ENCODE measurements at regions not wholly inside any gene's neighbourhood (a gene's known extent, or its start where the extent isn't known, plus 50 kb on each side); places are given as distances from the start of the nearest gene placed in this dataset.
"Not testable (repeated sequence)": the region's sequence is repeated elsewhere in the genome, so short reads cannot be mapped to it uniquely, and the experiment has no call there.

DNA sequence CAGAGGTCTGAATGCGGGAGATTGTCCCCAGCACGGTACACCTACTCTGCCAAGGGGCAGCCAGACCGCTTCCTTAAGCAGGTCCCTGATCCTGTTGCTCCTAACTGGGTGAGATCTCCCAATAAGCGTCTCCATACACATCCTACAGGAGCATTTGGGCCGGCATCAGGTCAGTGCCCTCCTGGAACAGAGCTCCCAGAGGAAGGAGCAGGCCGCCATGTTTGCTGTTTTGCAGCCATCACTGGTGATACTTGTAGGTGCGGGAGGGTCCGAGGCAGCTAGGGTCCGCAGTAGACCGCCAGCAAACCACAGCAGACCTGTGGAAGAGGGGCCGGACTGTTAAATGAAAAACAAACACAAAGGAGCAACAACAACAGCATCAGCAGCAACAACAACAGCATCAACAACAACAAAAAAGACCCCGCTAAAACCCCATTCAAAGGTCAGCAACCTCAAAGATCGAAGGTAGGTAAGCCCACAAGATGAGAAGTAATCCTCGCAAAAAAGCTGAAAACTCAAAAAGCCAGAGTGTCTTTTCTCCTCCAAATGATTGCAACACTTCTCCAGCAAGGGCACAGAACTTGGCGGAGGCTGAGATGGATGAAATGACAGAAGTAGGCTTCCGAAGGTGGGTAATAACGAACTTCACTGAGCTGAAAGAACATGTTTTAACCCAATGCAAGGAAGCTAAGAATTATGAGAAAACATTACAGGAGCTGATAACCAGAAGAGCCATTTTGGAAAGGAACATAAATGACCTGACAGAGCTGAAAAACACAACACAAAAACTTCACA lies 79.0 kb upstream of the CDH7 start:
- in situ Hi-C loops (cut with HindIII; ENCODE audit: low sequenced_read_pairs): no loop called here

DNA sequence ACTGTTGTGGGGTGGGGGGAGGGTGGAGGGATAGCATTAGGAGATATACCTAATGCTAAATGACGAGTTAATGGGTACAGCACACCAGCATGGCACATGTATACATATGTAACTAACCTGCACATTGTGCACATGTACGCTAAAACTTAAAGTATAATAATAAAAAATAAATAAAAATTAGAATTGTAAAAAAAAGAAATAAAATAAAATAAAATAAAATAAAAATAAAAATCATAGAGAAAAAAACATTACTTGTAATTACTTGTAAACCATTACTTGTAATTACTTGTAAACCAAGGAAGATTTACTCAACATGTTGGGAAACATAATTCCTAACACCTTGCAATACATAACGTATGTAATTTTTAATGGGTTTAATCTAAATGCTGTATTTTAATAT lies 80.7 kb upstream of the CDH7 start:
- in situ Hi-C loops (cut with HindIII; ENCODE audit: low sequenced_read_pairs): not testable (repeated sequence)

DNA sequence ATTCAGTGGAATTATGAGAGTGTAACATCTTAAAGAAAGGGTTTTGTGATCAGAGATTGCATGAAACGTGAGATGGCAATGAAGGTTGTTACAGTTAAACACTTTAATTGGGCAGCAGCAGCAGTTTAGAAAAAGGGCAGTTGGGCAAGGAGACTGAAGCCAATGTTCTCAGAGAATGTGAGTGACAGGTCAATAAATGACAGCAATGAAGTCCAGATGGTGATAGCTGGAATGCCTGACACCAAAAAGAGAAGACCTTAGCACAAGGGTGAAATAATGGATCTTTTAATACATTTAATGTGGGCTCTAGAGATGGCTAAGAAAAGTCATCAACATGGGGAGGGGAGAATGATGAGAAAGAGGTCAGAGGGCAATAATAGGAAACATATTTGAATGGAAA lies 89.4 kb upstream of the CDH7 start:
- in situ Hi-C loops (cut with HindIII; ENCODE audit: low sequenced_read_pairs): no loop called here

DNA sequence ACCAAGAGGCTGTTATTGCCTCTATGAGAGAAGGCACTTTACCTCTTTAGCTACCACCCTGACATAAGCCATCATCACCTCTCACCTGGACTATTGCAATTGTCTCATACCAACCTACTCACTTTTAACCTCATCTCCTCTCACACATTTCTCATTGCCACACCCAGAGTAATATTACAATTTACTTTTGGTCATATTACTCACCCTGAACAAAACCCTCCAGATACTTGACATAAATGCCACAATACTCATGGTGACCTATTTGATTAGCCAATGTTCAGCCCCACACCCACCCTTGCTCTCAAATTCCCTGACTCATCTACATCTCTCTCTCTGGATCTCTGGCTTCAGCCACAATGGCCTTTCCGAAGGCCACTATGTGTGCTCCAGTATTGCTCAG lies 90.9 kb upstream of the CDH7 start:
- in situ Hi-C loops (cut with HindIII; ENCODE audit: low sequenced_read_pairs): no loop called here

DNA sequence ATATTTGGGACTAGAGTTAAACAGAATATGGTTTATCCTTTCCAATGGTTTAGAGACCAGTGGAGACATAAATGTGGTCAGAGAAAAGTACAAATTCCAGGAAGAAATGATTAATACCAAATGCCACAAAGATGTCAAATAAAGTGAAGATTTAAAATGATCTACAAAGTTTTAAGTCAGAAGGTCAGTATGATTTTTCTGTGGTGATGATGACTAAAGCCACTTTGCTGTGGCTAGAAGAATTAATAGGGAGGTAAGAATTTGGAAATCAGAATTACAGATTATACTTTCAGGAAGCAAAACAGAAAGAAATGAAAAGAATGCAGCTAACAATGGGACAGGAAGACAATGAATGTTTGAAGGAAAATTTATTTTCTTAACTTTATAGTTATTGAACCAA lies 91.5 kb upstream of the CDH7 start:
- in situ Hi-C loops (cut with HindIII; ENCODE audit: low sequenced_read_pairs): no loop called here

DNA sequence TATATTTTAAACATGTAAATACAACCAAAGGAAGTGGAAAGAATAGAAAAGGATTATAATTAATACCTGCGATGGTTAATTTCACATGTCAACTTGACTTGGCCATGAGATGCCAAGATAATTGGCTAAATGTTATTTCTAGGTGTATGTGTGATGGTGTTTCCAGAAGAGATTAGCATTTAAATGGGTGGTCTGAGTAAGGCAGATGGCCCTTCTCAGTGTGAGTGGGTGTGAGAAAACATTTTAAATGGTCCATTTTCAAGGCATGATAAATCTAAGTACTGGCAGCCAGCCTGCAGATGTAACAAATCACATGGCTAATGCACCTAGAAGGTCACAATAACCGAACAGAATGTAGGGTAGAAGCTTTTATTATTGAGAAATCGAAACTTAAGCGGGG lies 99.6 kb upstream of the CDH7 start:
- in situ Hi-C loops (cut with HindIII; ENCODE audit: low sequenced_read_pairs): no loop called here

DNA sequence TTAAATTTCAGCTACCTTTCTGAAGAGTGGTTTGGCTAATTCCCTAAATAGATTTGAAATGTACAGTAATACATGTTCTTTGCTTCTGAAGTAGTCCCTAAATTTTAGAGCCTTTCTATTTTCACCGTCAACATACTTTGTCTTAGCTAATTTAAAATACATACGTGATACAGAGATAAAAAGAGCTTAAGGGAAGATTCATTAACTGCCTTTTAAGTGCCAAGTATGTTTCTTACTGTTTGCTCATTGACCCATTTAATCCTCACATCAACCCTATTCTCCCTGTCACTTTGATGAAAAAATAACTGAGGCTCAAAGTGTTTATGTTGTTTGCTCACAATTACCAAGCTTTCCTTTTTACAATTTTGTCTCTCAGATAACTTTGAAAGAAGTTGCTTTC lies 118.6 kb upstream of the CDH7 start:
- in situ Hi-C loops (cut with HindIII; ENCODE audit: low sequenced_read_pairs): no loop called here

DNA sequence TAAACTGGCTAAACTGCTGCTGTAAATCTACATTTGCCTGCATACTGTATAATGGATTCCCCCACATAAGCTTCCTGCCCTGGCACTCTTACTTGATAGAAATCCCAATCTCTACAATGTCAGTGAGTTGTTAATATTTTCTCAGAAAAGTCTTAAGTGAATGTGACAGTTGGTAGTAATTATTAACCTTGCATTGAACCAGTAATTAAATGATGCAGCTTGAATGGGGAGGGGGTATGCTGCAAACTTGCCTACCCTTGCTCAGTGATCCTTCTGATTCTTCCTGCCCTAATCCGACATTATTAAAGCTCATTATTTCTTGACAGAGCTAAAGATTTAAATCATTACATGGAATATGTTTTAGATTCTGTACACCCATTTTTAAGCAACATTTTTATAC lies 119.0 kb upstream of the CDH7 start:
- in situ Hi-C loops (cut with HindIII; ENCODE audit: low sequenced_read_pairs): no loop called here

DNA sequence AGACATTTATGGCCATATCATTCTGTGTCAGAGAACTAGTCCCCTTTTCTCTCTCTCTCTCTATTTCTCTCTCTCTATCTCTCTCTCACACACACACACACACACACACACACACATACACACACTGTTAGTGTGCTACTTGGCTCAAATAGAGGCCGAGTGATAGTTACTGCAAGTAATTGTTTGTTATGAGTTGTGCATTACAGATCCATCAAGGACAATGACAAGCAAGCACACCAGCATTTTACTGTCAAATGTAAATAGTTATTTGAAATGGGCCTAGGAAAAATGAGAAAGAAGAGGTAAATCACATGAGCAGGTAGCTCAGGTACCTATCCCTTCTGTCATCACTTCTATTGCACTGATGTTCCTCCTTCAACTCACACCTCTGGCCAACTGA lies 122.4 kb upstream of the CDH7 start:
- in situ Hi-C loops (cut with HindIII; ENCODE audit: low sequenced_read_pairs): no loop called here

DNA sequence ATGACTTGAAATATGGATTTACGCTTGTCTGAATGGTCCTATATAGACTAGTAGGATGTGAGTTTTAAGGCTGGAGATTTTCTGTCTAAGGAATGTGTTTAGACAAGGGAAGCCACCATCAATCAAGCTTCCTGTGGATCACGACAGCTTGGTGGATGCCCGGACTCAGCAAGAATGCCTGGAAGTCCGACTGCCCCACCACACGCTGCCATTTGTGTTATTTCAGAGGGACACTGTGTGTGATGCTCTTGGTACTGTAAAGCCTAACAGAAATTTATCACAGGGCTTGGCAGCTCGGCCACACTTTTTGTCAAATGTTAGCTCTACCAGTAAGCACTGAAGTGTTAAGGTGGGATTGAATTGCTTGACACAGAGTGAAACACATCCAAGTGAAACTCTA lies 127.1 kb upstream of the CDH7 start:
- in situ Hi-C loops (cut with HindIII; ENCODE audit: low sequenced_read_pairs): no loop called here

DNA sequence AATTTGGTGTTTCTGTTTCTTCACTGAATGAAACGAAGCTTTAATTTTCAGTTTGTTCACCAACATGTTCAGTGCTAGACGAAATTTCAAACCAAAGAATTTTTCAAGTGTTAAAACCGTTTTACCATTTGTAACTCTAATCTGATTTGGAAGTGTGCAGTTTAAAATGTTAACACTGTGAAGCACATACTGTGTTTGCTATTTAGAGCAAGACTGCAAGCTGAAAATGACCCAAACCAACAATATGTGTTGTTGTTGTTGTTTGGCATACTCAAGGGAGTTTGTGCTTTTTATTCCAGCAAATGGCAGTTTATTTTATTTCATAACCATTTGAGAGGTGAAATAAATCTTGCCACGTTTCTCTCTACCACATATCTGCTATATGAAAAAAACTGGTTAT lies 128.4 kb upstream of the CDH7 start:
- in situ Hi-C loops (cut with HindIII; ENCODE audit: low sequenced_read_pairs): no loop called here

DNA sequence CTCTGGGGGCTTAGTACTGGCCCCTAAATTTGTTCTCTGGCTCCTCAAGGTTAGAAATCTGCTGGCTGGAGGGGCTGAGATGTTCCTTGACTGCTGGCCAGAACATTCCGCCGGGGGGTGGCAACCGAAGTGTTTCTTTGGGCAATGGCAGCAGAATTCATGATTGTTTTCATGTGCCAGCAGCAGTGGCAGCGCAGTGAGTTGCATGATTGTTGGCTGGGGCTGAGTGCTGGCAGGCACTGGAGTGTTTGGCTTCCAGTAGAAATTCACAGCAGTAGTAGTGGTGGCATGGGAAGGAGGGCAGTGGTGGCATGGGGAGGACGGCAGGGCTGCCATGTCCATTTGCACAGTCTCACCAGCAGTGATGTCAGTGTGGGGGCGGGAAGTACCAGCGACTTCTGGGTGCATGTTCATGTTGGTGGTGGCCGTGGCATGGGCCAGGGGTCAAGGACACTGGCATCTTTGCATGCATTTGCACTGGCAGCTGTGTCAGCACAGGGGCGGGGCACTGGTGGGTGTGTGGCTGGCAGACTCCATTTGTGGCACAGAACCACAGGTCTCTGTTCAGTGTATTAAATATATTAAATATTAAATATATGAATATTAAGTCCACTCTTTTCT lies 130.6 kb upstream of the CDH7 start:
- in situ Hi-C loops (cut with HindIII; ENCODE audit: low sequenced_read_pairs): no loop called here

DNA sequence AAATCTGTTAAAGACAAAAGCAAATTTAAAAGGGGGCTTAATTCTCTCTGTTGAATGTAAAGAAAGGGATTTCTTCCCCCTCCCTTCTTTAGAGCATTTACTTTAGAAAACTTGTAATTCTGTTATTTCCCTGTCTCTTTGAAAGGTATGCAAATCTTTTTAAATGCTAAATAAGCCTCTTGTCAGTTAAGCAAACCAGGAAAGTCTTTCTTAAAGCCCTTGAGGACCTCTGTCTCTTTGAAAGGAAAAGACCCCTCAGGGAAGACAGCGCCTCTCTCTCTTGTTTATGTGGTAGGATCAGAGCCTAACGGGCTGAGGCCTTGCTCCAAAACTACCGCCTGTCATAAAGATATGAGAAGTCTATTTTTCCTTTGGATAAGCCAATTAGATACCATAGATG lies 139.9 kb upstream of the CDH7 start:
- in situ Hi-C loops (cut with HindIII; ENCODE audit: low sequenced_read_pairs): no loop called here

DNA sequence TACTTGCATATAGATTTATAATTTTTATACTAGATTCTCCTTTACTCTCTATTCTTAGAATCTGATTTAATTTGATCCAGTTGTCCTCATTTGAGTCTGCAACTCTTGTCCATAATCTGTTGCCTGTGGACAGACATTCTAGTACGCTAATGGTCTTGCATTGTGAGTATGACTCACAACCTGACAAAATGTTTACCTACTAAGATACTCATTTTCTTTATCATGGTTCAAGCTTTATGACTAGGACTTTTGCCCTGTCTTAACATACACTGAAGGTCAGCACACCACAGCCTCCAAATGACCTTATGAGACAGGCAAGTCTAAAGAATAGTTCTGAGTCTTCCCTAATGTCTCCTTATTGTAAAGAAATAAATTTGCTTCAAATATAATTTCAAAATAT lies 142.3 kb upstream of the CDH7 start:
- in situ Hi-C loops (cut with HindIII; ENCODE audit: low sequenced_read_pairs): no loop called here

DNA sequence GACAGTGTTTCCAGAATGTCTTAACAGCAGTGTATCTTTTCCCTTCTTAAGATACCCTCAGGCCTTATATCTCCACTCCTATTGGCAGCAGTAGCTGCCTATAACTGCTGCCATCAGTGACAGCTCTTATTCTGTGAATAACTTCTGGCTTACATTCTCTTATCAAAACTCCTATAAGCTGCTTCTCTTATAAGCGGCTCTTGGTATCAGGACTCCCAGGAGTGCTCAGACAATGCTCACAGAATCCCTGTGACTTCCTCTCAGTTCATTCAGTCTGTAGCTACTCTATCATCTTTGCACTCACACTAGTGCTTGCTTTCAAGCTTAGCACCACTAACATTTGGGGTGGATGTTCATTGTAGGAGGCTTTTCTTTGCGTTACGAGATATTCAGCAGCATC lies 143.7 kb upstream of the CDH7 start:
- in situ Hi-C loops (cut with HindIII; ENCODE audit: low sequenced_read_pairs): no loop called here

DNA sequence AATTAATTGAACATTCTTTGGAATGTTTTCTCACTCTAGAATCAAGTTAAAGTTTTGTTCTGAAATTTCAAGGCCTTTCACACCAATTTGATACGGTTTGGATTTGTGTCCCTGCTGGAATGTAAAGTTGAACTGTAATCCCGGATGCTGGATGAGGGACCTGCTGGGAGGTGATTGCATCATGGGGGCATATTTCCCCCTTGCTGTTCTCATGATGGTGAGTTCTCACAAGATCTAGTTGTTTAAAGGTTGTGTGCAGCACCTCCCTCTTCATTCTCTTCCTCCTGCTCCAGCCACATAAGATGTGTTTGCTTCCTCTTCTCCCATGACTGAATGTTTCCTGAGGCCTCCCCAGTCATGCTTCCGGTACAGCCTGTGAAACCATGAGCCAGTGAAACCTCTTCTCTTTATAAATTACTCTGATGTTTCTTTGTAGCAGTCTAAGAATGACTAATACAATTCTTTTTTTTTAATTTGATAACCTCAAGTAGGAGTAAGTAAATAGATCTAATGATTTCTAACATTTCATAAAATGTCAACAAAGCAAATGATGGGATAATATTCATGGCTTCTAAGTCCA lies 144.2 kb upstream of the CDH7 start:
- in situ Hi-C loops (cut with HindIII; ENCODE audit: low sequenced_read_pairs): no loop called here

DNA sequence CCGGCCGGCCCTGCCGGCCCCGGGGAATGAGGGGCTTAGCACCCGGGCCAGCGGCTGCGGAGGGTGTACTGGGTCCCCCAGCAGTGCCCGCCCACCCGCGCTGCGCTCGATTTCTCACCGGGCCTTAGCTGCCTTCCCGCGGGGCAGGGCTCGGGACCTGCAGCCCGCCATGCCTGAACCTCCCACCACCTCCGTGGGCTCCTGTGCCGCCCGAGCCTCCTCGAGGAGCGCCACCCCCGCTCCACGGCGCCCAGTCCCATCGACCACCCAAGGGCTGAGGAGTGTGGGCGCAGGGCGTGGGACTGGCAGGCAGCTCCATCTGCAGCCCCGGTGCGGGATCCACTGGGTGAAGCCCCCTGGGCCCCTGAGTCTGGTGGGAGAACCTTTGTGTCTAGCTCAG lies 145.5 kb upstream of the CDH7 start:
- in situ Hi-C loops (cut with HindIII; ENCODE audit: low sequenced_read_pairs): not testable (repeated sequence)

DNA sequence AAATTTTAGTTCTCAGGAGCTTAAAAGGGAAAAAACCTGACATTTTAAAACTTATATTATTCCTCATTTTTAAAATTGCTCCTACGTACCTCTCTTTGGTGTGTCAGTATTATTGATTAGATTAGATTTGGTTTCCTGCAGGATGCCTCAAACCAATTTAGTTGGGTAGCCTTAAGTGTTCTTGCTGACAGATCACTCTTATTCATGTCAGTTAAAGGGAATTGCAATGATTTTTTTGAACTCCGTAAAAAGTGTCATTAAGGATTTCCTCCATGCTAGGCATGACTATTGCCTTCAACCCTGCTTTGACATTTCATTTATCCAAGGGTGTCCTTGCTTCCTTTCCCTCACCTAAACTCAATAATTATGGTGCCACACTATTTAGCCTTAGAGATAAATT lies 149.0 kb upstream of the CDH7 start:
- in situ Hi-C loops (cut with HindIII; ENCODE audit: low sequenced_read_pairs): no loop called here

DNA sequence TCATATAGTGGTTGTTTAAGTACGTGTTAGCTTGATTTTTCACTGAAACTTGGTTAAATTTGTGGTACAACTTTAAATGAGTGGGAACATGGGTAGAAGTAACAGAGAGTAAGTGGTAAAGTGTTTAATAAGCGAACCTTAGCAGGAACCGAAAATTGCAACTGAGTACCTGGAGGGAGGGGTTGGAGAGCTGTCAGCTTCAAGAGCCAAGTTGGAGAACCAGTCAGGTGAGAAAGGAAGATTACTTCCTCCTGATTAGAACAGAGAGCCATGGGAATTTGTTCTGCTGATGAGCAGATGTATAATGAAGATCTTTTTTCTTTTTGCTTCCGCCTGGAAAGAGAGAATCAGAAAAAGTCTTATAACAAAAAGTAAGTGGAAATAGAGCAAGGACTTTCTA lies 158.4 kb upstream of the CDH7 start:
- in situ Hi-C loops (cut with HindIII; ENCODE audit: low sequenced_read_pairs): no loop called here

DNA sequence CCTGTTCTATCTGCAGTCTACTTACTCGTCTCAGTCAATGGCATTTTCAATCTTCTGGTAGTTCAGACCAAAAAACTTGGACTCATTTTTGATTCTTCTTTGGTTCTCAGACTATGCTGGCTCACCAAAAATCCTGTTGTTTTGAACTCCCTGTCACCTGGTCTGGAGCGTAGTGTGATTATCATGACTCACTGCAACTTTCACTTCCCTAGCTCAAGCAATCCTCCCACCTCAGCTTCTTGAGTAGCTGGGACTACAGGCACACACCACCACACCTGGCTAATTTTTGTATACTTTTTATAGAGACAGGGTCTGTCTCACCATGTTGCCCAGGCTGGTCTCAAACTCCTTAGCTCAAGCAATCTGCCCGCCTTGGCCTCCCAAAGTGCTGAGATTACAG lies 163.3 kb upstream of the CDH7 start:
- in situ Hi-C loops (cut with HindIII; ENCODE audit: low sequenced_read_pairs): no loop called here

DNA sequence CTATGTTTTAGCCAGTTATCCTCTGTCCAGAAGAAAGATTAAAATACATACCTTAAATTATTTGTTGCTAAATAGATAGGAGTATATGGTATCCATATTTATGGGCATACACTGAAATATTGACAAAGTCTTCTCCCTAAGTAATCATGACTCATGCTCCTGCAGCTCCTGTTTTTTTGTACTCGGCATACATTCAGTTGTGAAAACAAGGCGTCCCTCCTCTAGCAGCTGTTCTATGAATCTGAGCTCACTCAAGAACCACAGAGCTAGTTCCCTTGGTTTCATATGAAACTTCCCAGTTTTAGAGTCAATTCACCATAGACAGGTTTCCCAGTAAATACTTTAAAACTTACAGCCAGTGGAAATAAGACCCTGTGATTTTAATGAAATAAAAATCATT lies 168.7 kb upstream of the CDH7 start:
- in situ Hi-C loops (cut with HindIII; ENCODE audit: low sequenced_read_pairs): not testable (repeated sequence)

DNA sequence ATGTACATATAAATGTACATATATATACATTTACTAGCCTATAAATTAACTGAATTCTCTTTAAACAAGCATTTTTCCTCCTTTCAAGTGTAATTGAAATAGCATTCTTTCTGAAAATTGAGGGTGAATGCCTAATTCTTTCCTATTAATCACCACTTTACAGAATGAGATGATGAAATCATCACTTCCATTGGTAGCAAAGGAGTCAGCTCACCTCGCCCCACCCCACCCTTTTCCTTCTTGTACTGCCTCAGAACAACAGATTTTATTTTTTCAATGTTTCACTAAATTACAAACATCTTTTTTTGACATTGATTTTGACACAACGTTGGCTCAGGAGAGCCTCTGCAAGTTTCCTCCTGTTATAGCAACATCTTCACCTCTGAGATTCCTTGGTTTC lies 181.9 kb upstream of the CDH7 start:
- in situ Hi-C loops (cut with HindIII; ENCODE audit: low sequenced_read_pairs): no loop called here

DNA sequence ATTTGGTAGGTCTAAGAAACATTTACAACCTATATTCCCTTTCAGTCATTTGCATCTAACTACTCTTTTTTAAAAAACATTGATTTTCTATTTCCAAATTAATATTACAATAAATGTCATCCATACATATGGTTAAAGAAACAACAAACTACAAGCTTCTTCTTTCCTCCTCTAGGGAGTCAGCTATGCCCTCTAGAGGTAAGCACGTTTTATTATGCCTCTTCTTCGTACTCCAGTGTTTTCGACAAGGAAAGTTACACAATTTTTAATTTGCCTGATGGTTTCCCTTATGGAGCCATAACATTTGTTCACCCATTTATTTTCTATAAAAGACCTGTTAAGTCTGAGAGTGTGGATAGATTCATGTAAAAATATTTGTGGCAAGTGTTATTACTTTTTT lies 183.4 kb upstream of the CDH7 start:
- in situ Hi-C loops (cut with HindIII; ENCODE audit: low sequenced_read_pairs): no loop called here

Data from endothelial cell of hepatic sinusoid (primary cell).